Heart left ventricle (tissue), 16 donors: ENCODE measurements at regions not wholly inside any gene's neighbourhood (a gene's known extent, or its start where the extent isn't known, plus 50 kb on each side); places are given as distances from the start of the nearest gene placed in this dataset.

Experiments
- ATAC-seq, 4 donors: fragments of 200-7000 bp; cut with Tn5 transposase; one replicate each; pipeline ENCODE4 v1.9.1; 2020 to 2022; ENCODE audit warnings: moderate library complexity in 4 of 4, mild to moderate bottlenecking in 3 of 4, moderate number of reproducible peaks in 1 of 4
- DNase-seq, 5 donors: peaks; one replicate each; pipeline ENCODE4 v3.0.0-alpha.2; 2020
- H3K27ac ChIP-seq, 12 donors: fragments of 200-600 bp; sonication (generic) in 4 of 12; one replicate each; pipeline versions ENCODE4 v1.5.0 to v1.8.0; 2016 to 2022; ENCODE audit warnings: mild to moderate bottlenecking in 2 of 12
- H3K27me3 ChIP-seq, 9 donors: fragments of 200-600 bp; sonication (generic) in 2 of 9; one replicate each; pipeline versions ENCODE4 v1.5.1 to v1.8.0; 2016 to 2022; ENCODE audit warnings: mild to moderate bottlenecking in 3 of 9
- H3K36me3 ChIP-seq, 9 donors: fragments of 200-600 bp; sonication (generic) in 2 of 9; one replicate each; pipeline versions ENCODE4 v1.5.0 to v1.8.0; 2018 to 2022; ENCODE audit warnings: mild to moderate bottlenecking in 2 of 9
- H3K4me1 ChIP-seq, 12 donors: fragments of 200-600 bp; sonication (generic) in 4 of 12; one replicate each; pipeline versions ENCODE4 v1.5.0 to v1.8.0; 2016 to 2022; ENCODE audit warnings: mild to moderate bottlenecking in 3 of 12
- H3K4me3 ChIP-seq, 12 donors: fragments of 200-600 bp; sonication (generic) in 4 of 12; one replicate each; pipeline versions ENCODE4 v1.5.0 to v1.8.0; 2017 to 2022; ENCODE audit warnings: mild to moderate bottlenecking in 9 of 12, moderate library complexity in 4 of 12
- H3K9me3 ChIP-seq, 12 donors: fragments of 200-600 bp; sonication (generic) in 4 of 12; one replicate each; pipeline versions ENCODE4 v1.5.0 to v1.8.0; 2016 to 2022; ENCODE audit warnings: mild to moderate bottlenecking in 1 of 12
- CTCF ChIP-seq, 12 donors: fragments of 200-600 bp; sonication (generic) in 4 of 12; IDR thresholded peaks; one replicate each; pipeline versions ENCODE4 v1.5.0 to v1.8.0; 2018 to 2022; ENCODE audit warnings: antibody characterized with exemption in 12 of 12, mild to moderate bottlenecking in 5 of 12
- POLR2A ChIP-seq, 2 donors: fragments of 450-650 bp; IDR thresholded peaks; one replicate each; pipeline ENCODE4 v1.6.1; 2017; ENCODE audit warnings: antibody characterized with exemption in 2 of 2, mild to moderate bottlenecking in 2 of 2, moderate library complexity in 2 of 2
- WGBS, 4 donors: extraction: QIAGEN DNeasy Blood & Tissue Kit in 2 of 4; methylation state at CpG; one replicate each; pipeline versions ENCODE4 v1.1.5 to v1.1.7; 2013 to 2018; 5-methylcytosine and 5-hydroxymethylcytosine counted together
- intact Hi-C, 10 donors: fragments of 100-400 bp; cut with DNase I; formaldehyde crosslinking; loops; one replicate each; pipeline versions ENCODE4 v1.11.1 to v1.14.2; 2022
- donor health status: ischemic (EF 13 %, LVEDD 7.1; RV severe dilation, severe dysfunction).
- donor health status: healthy with polysubstance abuse.
- donor health status: DM: no; HTN: yes; CAD: no.
- donor health status: DM: no; HTN: no; CAD: no.
- donor health status: ischemic (EF 25% LVEDD 6.9; RV normal size, moderate dysfunction).
- donor health status: ischemic (EF 25% LVEDD 5.7; RV mildly dilated, moderate dysfunction).
- donor health status: healthy.
- donor health status: DM: yes; HTN: yes; CAD: no.
- donor health status: ischemic (EF 35%, LVEDD 5.7; RV mildly dilated, moderate dysfunction).
- donor health status: nonischemic (EF 11% LVEDD 7.7; RV severe dilation, severe dysfunction).
- donor health status: DM: yes; HTN: yes; CAD: no.
- donor health status: PGD.
- donor health status: ischemic (EF 29% LVEDD 5.4; RV normal size, mild dysfunction).
- donor health status: nonischemic (EF 23%, LVEDD 6.1; RV moderate dilation, normal function).

GRCh38 chr6:40966860-40967259, 72.2 kb downstream of the UNC5CL start:
- no peak for TF ChIP-seq POLR2A (IDR thresholded peaks at IDR 0.05)
- TF ChIP-seq CTCF (IDR thresholded peaks at IDR 0.05) = no peak
- DNase-seq (no peak), ATAC-seq (no peak)
- Histone ChIP-seq H3K4me1 (no peaks in the 10 kb centered on the region), H3K27me3 (peaks cover 0 to 3% (median 0%) of the 10 kb centered on the region in 9 donors), H3K27ac (no peak overlapping the region), H3K36me3 (no peaks in the 10 kb centered on the region), H3K4me3 (no peak overlapping the region), H3K9me3 (no peaks in the 10 kb centered on the region)
- intact Hi-C loops = no loop called here
- WGBS, 4 donors = 92 to 95% (median 94%) methylated on average over 4 of the region's 4 CpGs

- WGBS, 4 donors = 82 to 95% (median 92%) methylated on average over 2 of the region's 2 CpGs
- intact Hi-C loops = no loop called here
- ATAC-seq = no peak
- Histone ChIP-seq H3K9me3 (no peaks in the 10 kb centered on the region), H3K36me3 (no peaks in the 10 kb centered on the region), H3K27me3 (peaks cover 0 to 3% (median 0%) of the 10 kb centered on the region in 9 donors), H3K4me1 (no peaks in the 10 kb centered on the region), H3K27ac (no peak overlapping the region), H3K4me3 (no peak overlapping the region)
- no peak for DNase-seq
- TF ChIP-seq POLR2A (IDR thresholded peaks at IDR 0.05) = no peak
- no peak for TF ChIP-seq CTCF (IDR thresholded peaks at IDR 0.05)
These were observed 74.0 kb downstream of the UNC5CL start for GRCh38 chr6:40965046-40965445.

GRCh38 chr6:40963019-40963418, 76.0 kb downstream of the UNC5CL start:
- ATAC-seq (no peak), DNase-seq (no peak)
- Histone ChIP-seq H3K4me1 (no peaks in the 10 kb centered on the region), H3K36me3 (no peaks in the 10 kb centered on the region), H3K27me3 (no peaks in the 10 kb centered on the region), H3K27ac (no peak overlapping the region), H3K4me3 (no peak overlapping the region), H3K9me3 (no peaks in the 10 kb centered on the region)
- intact Hi-C loops = no loop called here
- TF ChIP-seq CTCF (IDR thresholded peaks at IDR 0.05) = no peak
- no peak for TF ChIP-seq POLR2A (IDR thresholded peaks at IDR 0.05)
- WGBS, 4 donors = 86 to 96% (median 92%) methylated on average over 3 of the region's 3 CpGs

- H3K36me3 ChIP-seq = no peaks in the 10 kb centered on the region
- WGBS, 4 donors = 44 to 77% (median 59%) methylated on average over 2 of the region's 2 CpGs
- no peak for TF ChIP-seq CTCF (IDR thresholded peaks at IDR 0.05)
- TF ChIP-seq POLR2A (IDR thresholded peaks at IDR 0.05) = no peak
- intact Hi-C loops = no loop called here
- H3K9me3 ChIP-seq = no peaks in the 10 kb centered on the region
- no peak overlapping the region for H3K4me3 ChIP-seq
- DNase-seq (no peak), ATAC-seq (no peak)
- H3K27me3 ChIP-seq = no peaks in the 10 kb centered on the region
- no peaks in the 10 kb centered on the region for H3K4me1 ChIP-seq
- H3K27ac ChIP-seq = no peak overlapping the region
These were observed 76.8 kb downstream of the UNC5CL start for GRCh38 chr6:40962241-40962640.
